HG03159 (cell line): ENCODE measurements at regions not wholly inside any gene's neighbourhood (a gene's known extent, or its start where the extent isn't known, plus 50 kb on each side); places are given as distances from the start of the nearest gene placed in this dataset.
"Not testable (repeated sequence)": the region's sequence is repeated elsewhere in the genome, so short reads cannot be mapped to it uniquely, and the experiment has no call there.

Experiments
- ATAC-seq: cut with Tn5 transposase; IDR thresholded peaks from one replicate; pipeline ENCODE4 v1.9.1; 2021; ENCODE audit warnings: mild to moderate bottlenecking, moderate library complexity; ENCODE audit not compliant: unreplicated experiment

DNA sequence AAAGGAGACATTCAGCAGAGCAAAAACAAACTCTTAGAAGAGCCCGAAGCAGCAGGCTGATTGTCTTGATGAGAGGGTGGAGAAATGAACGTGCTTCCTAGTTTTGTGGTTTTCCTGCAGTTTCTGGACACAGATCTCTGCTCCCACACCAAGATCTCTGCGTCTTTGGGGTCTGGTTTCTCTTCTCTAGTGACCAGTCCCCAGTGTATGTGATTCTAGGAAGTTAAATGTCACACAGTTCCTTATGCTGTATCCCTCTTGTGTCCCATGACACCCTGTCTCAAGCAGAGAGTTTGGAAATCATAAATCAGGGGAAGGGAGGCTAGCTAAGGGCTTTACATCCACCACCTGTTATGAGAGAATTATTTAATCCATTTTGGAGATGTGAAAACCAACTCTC, 55.4 kb upstream of the KLF14 start:
- no peak for ATAC-seq

DNA sequence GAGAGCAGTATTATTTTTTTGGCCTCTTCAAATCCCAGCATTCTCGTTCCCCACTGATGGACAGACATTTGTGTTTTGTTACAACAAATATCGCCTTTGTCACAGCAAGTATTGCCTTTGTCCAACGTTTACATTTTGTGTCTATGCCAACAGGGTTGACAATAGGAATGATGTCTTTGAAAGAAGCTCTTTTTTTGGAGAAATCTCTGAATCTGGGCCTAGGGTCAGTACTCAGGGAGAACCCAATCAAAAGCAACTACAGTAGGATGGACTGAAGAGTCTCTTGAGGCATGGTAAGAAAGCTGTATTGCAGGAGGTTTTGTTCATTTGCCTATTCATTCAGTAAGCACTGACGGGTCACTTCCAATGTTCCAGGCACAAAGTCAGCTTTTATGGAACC, 57.7 kb upstream of the KLF14 start:
- ATAC-seq = no peak

DNA sequence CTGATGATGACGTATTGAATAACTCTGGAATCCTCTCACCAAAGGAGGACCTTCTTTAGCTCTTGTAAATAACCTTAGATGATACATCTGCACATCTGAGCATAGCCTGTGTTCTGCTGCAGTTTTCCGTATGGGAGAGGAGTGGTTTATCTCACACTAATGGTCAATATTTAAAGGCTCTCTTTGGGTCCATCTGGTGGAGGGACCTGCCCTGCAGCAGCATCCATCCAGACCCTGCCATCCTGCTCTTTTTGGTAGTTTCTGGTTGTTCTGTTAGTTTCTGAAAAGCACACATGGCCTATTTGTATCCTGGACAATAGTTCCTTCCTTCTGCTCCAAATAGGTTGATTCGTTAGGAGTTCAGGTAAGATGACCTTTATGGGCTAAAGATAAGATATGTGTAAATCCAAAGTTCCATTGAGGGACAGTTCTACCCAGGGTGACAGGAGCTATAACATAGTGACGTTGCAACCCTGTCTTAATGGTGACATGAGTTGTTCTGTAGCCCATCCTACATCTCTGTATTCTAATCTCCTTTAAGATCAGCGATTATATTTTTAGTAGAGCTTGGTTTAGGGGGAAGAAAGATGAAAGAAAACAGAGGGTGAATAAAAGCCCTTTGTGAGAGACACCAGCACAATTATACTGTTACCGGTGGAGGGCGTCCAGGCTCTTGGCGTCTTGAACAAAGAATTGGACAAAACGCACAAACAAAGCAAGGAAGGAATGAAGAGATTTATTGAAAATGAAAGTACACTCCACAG, 60.0 kb upstream of the KLF14 start:
- no peak for ATAC-seq

DNA sequence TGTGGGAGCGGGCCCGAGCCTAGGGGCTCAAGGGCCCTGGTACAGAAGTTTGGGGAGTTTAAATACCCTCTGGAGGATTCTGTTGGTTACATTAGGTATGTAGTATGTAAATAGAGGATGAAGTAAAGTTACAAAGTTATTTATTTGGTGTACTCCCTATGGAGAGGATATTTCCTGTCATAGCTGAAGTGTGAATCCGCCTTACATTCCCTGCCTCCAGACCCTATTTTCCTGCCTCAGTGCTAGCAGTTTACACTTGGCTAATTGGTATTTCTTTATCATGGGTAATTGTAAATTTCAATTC, 60.6 kb upstream of the KLF14 start:
- ATAC-seq = no peak

DNA sequence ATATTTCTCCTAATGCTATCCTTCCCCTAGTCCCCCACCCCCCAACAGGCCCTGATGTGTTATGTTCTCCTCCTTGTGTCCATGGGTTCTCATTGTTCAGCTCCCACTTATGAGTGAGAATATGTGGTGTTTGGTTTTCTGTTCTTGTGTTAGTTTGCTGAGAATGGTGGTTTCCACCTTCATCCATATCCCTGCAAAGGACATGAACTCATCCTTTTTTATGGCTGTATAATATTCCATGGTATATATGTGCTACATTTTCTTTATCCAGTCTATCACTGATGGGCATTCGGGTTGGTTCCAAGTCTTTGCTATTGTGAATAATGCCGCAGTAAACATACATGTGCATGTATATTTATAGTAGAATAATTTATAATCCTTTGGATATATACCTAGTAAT, 62.4 kb upstream of the KLF14 start:
- not testable (repeated sequence) for ATAC-seq

DNA sequence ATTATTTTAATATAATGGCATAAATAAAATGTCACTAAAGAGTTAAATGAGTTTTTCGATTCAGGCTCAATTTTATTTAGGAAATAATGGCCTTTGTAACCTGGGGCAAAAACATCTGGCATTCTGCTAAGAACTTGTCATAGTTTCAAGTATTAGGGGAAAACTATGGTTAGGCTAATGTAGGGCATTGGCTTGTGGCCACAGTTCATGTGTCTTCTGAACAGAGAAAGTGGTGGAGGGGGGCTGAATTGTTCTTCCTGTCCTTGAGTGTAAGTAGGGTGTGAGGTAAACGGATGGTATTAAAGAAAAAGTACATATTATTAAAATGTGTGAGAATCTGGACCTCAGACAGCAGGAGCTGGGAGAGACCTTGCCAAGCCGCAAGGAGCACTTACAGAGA, 69.1 kb upstream of the KLF14 start:
- ATAC-seq = no peak

DNA sequence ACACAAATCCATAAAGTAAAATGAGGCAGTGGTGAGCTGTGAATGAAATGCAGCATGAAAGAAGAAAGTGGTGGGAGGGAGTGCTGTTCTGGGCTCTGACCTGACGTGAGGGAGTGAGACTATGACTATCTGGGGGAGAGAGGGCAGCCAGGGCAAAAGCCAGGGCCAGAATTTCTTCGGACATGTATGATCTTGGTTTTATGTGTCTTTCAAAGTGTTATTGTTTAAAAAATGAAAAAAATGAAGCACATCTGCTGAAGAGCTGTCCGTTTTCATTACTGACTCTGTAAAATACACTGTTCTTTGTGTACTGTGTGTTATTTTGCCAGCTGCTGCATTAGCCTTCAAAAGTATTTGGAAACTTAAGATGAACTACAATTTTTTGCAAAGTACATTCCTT, 70.2 kb upstream of the KLF14 start:
- ATAC-seq = no peak

DNA sequence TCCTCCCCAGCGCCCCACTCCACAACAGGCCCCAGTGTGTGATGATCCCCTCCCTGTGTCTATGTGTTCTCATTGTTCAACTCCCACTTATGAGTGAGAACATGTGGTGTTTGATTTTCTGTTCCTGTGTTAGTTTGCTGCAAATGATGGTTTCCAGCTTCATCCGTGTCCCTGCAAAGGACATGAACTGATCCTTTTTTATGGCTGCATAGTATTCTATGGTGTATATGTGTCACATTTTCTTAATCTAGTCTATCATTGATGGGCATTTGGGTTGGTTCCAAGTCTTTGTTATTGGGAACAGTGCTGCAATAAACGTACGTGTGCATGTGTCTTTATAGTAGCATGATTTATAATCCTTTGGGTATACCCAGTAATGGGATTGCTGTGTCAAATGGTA, 78.8 kb upstream of the KLF14 start:
- not testable (repeated sequence) for ATAC-seq

DNA sequence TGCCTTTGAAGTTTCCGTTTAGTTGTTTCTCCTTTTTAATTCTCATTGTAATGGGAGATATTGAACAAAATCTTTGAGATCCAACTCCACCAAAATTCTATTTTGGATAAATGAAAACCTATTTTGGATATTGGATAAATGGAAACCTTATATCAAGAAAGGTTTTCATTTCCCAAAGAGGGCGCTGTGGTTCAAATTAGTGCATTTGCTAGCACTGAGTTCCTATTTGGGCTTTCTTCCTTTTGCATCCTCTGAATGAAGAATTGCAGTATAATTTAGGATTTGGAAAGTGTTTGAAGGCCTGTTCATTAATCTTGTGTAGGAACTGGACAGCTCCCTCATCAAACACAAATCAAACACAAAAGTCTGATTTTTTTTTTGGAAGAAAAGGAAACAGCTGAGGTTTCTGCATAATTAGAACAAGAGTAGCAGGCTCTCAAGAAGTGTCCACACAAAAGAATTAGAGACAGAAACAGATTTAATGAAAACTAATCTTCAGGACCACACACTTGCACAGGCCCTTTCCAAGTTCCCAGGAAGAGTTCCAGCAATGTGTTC, 80.8 kb upstream of the KLF14 start:
- no peak for ATAC-seq

DNA sequence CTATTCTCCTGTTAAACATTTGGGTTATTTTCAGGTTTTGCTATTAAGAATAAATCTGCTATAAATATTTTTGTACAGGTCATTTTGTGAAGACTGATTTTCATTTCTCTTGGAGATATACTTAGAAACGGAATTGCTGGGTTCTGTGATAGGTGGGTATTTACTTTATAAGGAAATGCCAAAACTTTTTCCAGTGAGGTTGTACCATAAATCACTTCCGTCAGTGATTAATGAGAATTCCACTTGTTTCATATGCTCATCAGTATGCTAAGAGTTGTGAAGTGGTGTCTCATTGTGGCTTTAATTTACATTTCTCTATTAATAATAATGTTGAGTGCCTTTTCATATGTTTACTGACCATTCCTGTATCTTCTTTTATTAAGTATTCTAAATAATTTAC, 84.0 kb upstream of the KLF14 start:
- ATAC-seq = no peak

DNA sequence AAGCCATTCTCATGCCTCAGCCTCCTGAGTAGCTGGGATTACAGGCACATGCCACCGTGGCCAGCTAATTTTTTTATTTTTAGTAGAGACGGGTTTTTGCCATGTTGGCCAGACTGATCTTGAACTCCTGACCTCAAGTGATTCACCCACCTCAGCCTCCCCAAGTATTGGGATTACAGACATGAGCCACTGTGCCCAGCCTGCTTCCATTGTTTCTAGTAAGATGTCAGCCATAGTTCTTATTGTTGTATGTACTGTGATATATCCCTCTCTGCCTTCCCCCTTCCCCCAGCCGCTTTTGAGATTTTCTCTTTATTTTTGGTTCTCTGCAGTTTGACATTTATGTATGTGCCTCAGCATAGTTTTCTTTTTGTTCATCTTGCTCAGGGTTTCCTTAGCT, 87.9 kb upstream of the KLF14 start:
- ATAC-seq = no peak

DNA sequence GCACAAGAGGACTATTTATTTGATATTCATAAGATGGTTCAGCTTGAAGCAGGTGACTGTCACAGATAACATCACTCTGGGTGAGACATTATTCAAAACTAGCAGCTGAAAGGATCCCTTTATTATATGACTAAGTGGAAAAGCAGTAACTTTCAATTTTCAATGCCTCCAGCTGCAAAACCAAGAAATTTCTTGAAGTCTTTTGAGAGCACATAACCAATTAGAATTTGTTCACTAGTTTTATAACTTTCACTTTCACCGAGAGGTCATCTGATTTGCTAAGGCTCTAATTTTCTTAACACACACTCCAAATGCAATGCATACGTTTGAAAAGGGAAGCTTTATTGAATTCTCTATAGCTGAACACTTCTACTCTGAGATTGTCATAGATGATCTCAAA, 88.6 kb upstream of the KLF14 start:
- ATAC-seq = no peak

DNA sequence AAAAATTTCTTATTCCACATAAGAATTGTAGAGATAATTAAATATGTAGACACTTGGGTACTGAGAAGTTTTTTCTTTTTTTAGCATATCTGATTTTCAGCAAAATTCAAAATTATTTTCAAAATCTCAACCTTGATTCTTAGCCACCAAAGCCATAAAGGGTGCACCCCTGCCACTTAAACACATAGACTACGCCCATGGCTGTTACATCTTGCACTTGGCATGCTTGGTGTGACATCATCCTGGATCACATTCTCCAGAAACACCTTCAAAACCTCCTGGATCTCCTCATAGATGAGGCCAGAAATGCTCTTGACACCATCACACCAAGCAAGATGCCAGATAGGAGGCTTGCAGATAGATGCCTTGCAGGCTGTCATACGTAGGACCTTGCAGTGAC, 89.1 kb upstream of the KLF14 start:
- ATAC-seq = no peak

DNA sequence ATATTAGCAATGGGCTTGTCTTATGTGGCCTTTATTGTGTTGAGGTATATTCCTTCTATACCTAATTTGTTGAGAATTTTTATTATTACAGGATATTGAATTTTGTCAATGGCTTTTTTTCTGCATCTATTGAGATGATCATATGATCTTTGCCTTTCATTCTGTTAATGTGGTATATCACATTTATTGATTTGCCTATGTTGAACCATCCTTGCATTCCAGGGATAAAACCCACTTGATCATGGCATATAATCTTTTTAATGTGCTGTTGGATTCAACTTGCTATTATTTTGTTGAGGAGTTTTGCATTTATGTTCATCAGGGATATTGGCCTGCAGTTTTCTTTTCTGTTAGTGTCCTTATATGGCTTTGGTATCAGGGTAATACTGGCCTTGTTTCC, 91.8 kb upstream of the KLF14 start:
- ATAC-seq = no peak

DNA sequence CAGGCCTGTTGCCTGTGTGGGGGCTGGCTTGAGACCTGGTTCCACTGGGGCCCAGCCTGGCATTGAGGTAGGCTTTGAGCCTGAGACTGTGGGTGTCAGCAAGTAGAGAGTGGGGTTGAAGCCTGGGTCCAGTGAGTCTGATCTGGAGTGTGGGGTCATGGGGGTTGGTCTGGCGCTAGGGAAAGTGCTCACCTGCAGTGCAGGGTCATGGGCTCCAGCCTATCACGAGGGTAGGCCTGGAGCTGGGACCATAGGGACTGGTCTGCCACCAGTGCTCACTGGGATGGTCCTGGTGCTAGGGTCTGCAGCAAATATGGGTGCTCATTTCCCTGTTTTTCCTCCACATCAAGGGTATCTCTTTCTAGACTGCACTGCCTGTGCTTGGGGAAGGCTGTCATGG, 95.4 kb upstream of the KLF14 start:
- ATAC-seq = no peak

DNA sequence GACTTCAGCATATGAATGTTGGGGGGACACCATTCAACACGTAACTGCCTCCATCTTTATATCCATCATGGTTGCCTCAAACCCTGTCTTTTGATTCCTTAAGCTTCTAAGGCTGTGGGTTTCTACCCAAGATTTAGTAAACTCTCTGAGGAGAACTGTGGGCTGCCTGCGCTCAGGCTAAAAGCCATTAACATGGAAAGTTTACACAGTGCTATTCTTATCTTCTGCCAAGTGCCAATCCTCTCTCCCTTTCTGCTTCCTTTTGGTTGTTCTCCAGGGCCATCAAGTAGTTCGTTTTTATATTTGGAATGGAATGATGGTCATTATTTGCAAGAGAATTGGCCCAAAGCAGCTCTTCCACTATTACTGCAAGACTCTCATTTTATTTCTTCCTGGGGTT, 97.3 kb upstream of the KLF14 start:
- no peak for ATAC-seq

DNA sequence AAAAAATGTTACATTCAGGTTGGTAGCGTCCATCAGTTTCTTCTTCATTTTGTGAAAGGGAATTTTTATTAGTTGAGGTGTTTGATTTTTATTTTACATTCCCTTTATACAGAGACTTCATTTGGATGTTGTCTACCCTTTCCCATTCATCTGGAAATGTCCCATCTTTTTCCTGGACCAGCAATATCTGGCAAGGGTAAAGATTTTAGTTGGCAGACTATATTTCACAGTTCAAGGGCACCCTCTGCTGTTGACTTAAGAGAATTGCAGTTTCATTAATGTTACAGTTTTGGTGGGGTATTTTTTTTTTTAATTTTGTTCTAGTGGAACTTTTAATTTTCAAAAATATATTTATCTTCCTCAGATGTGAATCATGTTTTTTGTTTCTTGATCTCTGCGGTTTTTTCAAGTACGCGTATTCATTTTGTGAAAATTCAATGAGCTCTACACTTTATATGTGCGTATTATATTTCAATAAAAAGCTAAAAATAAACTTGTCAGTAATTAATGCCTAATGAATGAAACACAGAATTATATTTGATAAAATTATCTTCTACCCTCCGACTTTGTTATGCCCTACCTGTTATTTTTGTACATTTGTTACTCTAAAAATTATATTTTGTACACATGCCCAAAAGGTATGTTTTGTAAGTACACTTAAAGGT, 97.9 kb upstream of the KLF14 start:
- ATAC-seq = no peak

DNA sequence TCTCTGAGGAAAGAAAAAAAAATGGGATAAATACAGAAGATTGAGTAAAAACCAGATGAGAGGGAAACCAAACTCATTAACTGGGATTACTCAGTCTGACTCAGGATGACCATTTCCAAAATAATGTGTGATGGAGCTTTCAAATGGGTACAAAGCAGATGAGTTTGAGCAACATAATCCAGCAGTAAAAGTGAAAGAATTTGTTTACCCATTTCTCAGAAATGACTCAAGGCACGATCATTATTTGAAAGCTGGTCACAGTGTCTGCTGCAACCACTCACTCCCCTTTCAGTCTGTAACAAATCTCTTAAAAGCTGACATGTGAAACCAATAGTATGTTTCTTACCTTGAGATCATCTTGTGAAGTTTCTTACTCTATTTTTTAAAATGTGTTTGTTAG, 104.7 kb upstream of the KLF14 start:
- ATAC-seq = no peak

DNA sequence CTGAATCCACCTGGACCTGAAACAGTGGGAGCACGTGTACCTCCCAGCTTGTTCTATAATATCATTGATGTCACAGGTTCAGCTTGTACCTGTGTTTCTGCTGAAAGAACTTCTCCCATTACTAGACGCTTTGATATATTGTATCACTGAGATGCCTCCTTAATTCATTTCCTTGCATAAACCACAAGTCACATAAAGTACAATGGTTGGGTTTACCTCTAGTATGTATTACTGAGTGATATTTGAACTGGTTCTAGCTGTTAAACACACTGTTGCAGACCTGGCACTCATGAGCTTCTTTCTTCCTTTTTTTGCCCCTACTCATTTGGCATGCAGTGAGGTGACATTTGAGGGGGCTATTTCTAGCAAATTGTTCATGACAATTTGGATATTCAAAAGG, 106.6 kb upstream of the KLF14 start:
- ATAC-seq = no peak

DNA sequence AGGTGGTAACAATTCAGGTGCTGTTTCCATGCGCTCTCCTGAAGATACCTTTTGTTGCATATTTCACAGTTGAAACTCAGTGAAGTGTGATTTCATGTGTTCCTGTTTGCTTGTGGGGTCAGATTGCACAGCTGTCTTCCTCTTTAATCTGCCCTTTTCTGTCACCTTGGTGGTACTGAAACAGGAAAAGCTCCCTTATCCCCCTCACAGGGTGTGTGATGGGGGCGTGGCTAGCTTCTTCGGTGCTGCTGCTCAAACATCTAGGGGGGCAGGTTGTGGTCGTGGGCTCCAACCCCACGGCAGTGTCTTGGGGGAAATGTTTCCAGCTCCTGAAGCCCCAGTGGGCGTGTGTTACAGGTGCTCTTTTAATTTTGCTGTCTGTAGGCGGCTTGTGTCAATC, 107.4 kb upstream of the KLF14 start:
- ATAC-seq = no peak

DNA sequence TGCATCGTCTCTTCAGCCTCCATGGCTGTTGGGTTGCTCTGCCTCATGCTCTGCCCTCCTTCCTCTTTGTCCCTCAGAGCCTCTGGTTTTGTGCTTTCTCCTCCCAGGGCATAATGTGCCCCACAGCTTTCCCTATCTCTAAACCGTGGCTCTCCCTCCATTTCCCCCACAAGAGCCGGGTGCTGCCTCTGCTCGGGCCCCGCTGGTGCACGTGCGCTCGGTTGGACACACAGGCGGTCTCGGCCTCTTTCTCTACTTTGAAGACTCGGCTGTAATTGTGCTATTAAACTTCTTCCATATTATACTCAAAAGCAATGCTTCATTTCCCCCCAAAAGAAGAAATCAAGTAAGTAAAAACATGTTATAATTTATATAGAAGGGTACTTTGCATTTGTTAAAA, 109.7 kb upstream of the KLF14 start:
- no peak for ATAC-seq

DNA sequence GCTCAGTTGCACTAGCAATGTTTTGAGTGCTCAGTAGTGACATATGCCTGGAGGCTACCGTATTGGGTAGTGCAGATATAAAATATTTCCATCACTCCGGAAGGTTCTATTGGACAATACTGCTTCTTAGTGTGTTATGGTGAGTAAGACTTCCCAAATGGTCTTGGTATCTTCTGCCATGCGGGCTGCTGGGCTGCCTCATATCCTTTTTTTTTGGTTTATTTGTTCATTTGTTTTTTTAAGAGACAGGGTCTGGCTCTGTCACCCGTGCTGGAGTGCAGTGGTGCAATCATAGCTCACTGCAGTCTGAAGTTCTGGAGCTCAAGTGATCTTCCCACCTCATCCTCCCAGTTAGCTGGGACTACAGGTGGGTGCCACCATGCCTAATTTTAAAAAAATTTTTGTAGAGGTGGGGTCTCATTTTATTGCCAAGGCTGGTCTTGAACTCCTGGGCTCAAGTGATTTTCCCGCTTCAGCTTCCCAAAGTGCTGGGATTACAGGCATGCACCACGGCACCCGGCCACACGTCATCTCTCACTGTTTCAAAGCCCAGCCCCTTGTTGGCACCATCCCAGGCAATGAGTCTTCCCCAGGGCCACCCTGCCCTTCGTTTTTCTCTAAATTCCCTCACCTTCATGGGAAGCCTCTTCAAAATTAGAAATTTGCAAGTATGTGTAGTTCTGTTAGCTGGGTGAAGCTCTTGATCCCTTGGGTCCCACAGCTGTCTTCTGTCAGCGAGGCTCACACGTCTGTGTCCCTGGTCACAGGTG, 111.0 kb upstream of the KLF14 start:
- ATAC-seq = no peak
